Activated T-cell treated with anti-CD3 and anti-CD28 coated beads, Interleukin-2, amount 50 U/mL, for 72 hours (primary cell): ENCODE measurements at regions not wholly inside any gene's neighbourhood (a gene's known extent, or its start where the extent isn't known, plus 50 kb on each side); places are given as distances from the start of the nearest gene placed in this dataset.

Experiments used
- ATAC-seq, 2 donors: fragments of 150-1000 bp; cut with Tn5 transposase; replicated peaks in 1 of 2; 2 replicates each; pipeline ENCODE4 v1.10.0; 2021; ENCODE audit warnings: moderate library complexity in 2 of 2, mild to moderate bottlenecking in 1 of 2
- DNase-seq, 2 donors: peaks; one replicate each; pipeline ENCODE4 v3.0.0; 2021 to 2022; ENCODE audit warnings: mixed read lengths in 1 of 2
- H3K27ac Mint-ChIP-seq: one replicate; pipeline ENCODE4 v1.8.0; 2022; ENCODE audit warnings: mild to moderate bottlenecking, moderate library complexity, mixed read lengths
- H3K27me3 Mint-ChIP-seq: one replicate; pipeline ENCODE4 v1.8.0; 2022; ENCODE audit warnings: low read depth, mixed read lengths
- H3K36me3 Mint-ChIP-seq, 2 donors: one replicate each; pipeline ENCODE4 v1.8.0; 2022; ENCODE audit warnings: mixed read lengths in 2 of 2, mild to moderate bottlenecking in 1 of 2; ENCODE audit not compliant: insufficient read depth in 2 of 2
- H3K4me1 Mint-ChIP-seq: one replicate; pipeline ENCODE4 v1.8.0; 2022; ENCODE audit warnings: low read depth, mixed read lengths
- H3K4me3 Mint-ChIP-seq, 2 donors: one replicate each; pipeline ENCODE4 v1.8.0; 2022; ENCODE audit warnings: mild to moderate bottlenecking in 2 of 2, mixed read lengths in 2 of 2, moderate library complexity in 2 of 2
- H3K9me3 Mint-ChIP-seq, 2 donors: one replicate each; pipeline ENCODE4 v1.8.0; 2022; ENCODE audit warnings: mixed read lengths in 2 of 2

DNA sequence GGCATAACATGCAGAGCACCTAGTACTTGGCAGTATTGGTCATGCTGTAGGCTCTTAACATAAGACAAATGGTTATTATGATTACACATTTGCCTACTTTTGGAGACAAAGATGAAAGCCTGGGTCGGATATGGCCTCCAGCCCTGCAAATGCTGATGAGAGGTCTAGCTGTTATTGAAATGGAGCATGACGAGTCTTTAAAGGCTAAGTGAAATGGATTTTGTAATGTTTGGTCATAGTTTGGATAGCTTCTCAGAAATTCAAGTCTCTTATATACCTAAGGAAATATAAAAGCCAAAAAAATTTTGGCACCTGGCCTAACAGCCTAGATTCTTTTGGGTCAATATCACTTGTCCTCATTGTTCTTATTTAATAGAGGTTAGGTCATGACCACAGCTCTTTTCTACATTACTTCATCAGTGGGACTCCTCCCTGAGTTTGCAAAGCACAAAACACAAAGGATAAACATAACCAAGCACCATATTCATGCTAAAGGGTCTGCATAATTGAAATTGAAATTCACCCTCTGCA lies 69.2 kb upstream of the WLS start:
- no peak for DNase-seq
- no peaks in the 10 kb centered on the region for H3K4me1 Mint-ChIP-seq
- no peak overlapping the region for H3K4me3 Mint-ChIP-seq
- H3K27me3 Mint-ChIP-seq = no peaks in the 10 kb centered on the region
- ATAC-seq = no peak
- no peak overlapping the region for H3K27ac Mint-ChIP-seq
- H3K9me3 Mint-ChIP-seq = peaks cover 1 to 2% of the 10 kb centered on the region in 2 donors
- no peaks in the 10 kb centered on the region for H3K36me3 Mint-ChIP-seq

DNA sequence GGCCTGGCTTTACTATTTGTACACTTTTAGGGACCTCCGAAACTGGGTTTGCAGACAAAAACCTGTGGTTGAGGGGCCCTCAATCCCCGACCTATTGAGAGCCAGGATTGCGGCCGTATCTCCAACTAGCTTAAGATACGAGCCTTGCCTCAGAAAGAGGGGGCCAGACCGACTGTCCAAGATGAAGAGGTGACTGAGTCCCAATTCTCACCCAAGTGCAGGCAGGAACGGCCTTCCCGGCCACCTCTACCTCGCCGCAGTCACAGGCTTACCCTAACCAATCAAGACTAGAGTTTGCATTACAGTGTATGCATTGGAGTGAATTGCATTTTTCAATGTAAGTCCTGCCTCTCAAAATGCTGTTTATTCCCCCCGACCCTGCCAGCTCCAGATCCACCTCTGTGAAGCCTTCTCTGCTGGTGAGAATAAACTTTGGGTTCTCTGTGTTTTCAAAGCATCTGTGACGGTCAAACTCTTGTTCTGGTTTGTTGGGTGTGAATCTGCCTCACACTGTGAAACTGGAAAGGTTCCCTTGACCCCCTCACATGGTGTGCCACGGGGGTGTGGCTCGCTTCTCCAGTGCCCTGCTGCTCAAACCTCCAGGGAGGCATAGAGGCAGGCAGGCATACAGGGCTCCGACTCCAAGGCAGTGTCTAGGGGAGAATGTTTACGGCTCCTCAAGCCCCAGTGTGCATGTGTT lies 62.2 kb upstream of the WLS start:
- Mint-ChIP-seq H3K4me3 (no peak overlapping the region), H3K9me3 (peaks cover 0 to 2% of the 10 kb centered on the region in 2 donors), H3K4me1 (no peaks in the 10 kb centered on the region), H3K36me3 (no peaks in the 10 kb centered on the region), H3K27me3 (no peaks in the 10 kb centered on the region), H3K27ac (no peak overlapping the region)
- DNase-seq (no peak), ATAC-seq (no peak)

DNA sequence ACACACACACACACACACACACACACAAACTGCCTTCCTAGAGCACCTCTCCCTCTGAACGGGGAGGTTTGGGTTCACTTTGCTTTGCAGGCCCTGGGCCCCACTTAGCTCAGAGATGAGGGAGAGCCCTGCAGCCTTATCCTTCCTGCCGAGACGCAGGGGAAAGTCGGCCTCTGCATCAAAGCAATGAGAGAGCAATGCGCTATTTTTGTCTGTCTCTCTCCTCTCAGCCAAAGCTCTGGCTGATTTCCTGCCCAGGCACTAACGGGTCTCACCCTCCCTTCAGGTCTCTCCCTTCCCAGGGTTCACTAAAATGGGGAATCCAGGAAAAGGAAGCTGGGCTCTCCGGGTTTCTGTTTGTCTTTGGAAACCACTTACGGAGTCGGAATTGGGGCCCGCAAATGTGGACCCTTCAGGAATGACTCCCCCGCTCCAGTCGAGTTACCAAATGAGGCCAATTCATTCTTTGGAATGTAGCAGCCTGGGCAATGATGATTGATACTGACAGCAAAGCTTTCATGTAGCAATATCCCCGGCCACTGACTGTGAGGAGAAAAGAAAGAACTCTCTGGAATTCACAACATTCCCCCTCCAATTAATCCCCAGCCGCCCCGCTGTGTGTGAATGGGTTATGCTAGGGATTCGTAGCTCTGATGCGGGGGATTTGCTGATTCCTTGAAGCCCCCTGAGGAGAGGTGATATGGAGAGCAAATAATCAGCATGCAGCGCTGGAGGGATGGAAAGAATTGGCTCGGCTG lies 61.5 kb upstream of the WLS start:
- no peak overlapping the region for H3K4me3 Mint-ChIP-seq
- DNase-seq = no peak
- ATAC-seq = no peak
- peaks cover 0 to 2% of the 10 kb centered on the region in 2 donors for H3K9me3 Mint-ChIP-seq
- H3K27ac Mint-ChIP-seq = no peak overlapping the region
- H3K27me3 Mint-ChIP-seq = no peaks in the 10 kb centered on the region
- H3K36me3 Mint-ChIP-seq = no peaks in the 10 kb centered on the region
- H3K4me1 Mint-ChIP-seq = no peaks in the 10 kb centered on the region

DNA sequence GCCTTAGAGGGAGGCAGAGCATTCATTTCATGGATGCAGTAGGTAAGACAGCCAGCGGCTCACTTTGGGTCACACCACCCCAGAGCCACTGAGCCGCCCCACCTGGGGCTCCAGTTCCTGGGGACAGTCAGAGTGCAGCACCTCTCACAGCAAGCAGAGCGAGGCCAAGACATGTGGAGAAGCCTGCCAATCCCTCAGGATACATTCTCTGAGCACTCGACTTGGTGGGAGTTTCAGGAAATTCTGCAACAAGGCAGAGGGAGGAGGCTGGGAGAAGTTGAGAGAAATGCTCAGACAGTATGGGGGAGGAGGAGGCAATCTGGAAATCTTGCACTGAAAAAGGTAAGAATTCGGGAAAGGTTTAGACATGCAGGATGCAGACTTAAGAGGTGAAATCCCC lies 60.8 kb upstream of the WLS start:
- Mint-ChIP-seq H3K4me1 (no peaks in the 10 kb centered on the region), H3K27me3 (no peaks in the 10 kb centered on the region), H3K9me3 (no peaks in the 10 kb centered on the region), H3K27ac (no peak overlapping the region), H3K4me3 (no peak overlapping the region), H3K36me3 (no peaks in the 10 kb centered on the region)
- no peak for ATAC-seq
- no peak for DNase-seq

DNA sequence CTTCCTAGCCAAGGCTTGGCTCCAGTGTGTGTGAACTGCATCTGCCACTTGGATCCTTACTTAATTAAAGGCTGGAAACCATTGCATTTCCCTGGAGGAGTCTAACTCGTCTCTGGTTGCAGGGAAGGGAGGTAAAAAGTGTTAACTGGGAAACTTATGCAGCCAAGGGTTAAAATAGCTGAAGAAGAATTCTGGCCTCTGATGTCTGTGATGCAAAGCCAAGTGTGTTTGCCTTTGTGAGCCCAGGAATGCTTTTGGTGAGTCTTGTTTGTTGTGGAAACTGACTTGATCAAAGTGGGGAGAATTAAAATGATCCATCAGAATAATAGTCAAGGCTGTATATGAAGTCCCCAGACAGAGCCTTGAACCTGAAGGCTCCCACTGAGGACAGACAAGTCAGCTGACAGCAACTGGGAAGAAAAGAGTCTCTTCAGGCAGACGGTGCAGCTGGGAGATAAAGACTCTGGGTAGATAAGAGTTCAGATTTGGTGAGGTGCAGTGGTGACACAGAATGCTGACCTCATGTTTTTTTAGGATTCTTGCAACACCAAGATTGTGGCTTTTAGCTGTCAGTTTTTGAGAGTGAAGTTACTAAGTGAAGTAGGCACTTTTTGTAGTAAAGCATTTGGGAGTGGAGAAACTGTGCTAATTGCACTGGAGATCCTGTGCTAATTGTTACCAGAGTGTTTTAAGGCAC lies 59.5 kb upstream of the WLS start:
- H3K4me1 Mint-ChIP-seq = no peaks in the 10 kb centered on the region
- no peaks in the 10 kb centered on the region for H3K27me3 Mint-ChIP-seq
- H3K4me3 Mint-ChIP-seq = no peak overlapping the region
- no peaks in the 10 kb centered on the region for H3K36me3 Mint-ChIP-seq
- no peak overlapping the region for H3K27ac Mint-ChIP-seq
- no peaks in the 10 kb centered on the region for H3K9me3 Mint-ChIP-seq
- no peak for DNase-seq
- no peak for ATAC-seq

DNA sequence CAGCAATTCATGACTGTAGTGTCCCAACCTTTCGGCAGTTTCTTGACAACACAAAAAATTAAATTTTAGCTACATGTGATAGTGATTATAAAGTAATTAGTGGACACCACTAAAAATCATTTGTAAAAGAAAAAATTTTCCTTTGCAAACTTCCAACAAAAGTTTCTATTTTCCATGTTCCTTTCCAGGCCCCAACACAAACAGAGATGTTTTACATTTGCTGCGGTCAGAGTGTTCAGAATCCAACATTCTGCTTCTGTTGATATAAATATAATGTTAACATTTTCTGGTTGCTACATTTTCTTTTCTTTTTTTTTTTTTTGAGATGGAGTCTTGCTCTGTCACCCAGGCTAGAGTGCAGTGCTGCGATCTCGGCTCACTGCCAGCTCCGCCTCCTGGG lies 54.9 kb upstream of the WLS start:
- H3K36me3 Mint-ChIP-seq = no peaks in the 10 kb centered on the region
- no peaks in the 10 kb centered on the region for H3K27me3 Mint-ChIP-seq
- H3K4me3 Mint-ChIP-seq = no peak overlapping the region
- no peaks in the 10 kb centered on the region for H3K9me3 Mint-ChIP-seq
- no peaks in the 10 kb centered on the region for H3K4me1 Mint-ChIP-seq
- ATAC-seq = no peak
- H3K27ac Mint-ChIP-seq = no peak overlapping the region
- DNase-seq = no peak

DNA sequence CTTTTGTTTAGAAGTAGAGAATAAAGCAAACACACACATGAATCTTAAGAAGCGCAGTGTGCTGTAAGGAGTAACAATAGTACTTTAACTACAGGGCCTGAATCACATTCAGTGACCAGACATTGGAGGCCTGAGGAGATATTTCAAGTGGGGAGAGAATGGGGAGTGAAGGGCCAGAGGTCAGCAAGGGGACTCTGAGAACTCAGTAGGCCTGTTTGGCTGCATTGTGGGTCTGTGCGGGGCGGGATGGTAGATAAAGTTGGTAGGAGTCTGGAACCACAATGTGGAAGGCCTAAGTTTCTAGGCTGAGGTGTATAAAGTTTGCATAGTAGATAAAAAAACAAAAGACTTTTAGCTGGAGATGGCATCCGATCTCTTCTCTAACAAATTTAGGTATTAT lies 52.7 kb upstream of the WLS start:
- H3K4me1 Mint-ChIP-seq = no peaks in the 10 kb centered on the region
- H3K27me3 Mint-ChIP-seq = no peaks in the 10 kb centered on the region
- ATAC-seq (no peak), DNase-seq (no peak)
- H3K9me3 Mint-ChIP-seq = no peaks in the 10 kb centered on the region
- no peaks in the 10 kb centered on the region for H3K36me3 Mint-ChIP-seq
- H3K4me3 Mint-ChIP-seq = no peak overlapping the region
- H3K27ac Mint-ChIP-seq = no peak overlapping the region

DNA sequence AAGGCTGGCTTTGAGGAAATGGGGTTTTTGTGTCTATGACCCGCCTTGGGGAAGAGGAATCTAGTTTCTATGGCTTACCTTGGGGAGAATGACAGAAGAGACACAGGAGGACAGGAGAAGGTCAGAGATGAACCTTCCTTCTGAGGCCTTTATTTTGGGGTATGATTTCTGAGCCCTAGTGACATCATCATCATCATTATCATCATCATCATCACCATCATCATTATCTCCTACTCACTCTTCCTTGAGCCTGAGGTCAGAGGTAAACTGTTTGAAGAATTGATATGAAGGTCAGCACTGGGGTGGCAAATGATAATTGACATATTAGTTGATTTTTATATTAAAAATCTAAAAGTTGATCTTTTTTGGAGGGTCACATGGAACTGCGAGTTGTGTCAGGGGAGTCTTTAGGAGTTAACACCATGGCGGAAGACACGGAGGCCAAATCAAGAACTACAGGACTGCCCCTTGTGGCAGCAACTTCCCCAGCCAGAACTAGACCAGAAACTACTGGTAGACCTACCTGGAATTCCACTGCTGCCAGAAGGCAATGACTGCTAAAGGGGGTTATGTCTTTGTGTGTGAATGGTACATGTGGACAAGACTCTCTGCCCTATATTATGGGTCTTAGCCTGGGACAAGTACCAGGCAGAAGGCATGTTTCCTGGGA lies 49.8 kb upstream of the WLS start:
- Mint-ChIP-seq H3K4me1 (no peaks in the 10 kb centered on the region), H3K27ac (no peak overlapping the region), H3K4me3 (no peak overlapping the region), H3K27me3 (no peaks in the 10 kb centered on the region), H3K9me3 (no peaks in the 10 kb centered on the region), H3K36me3 (no peaks in the 10 kb centered on the region)
- no peak for ATAC-seq
- no peak for DNase-seq
